ENCODE measurements at regions not wholly inside any gene's neighbourhood (a gene's known extent, or its start where the extent isn't known, plus 50 kb on each side); places are given as distances from the start of the nearest gene placed in this dataset.
A peak's percentile ranks its signal among the peaks of the same experiment; 100 is the strongest.

- ATAC-seq (no peak), DNase-seq (no peak)
- Histone ChIP-seq H3K27ac (no peak overlapping the region), H3K4me3 (no peak overlapping the region), H3K27me3 (ENCODE audit: insufficient read depth in 3 of 3, low read length in 2 of 3) (peaks cover 0 to 6% (median 0%) of the 10 kb centered on the region in 3 donors), H3K4me1 (no peaks in the 10 kb centered on the region), H3K36me3 (ENCODE audit: insufficient read depth in 1 of 2, low read depth in 1 of 2) (no peaks in the 10 kb centered on the region), H3K9me3 (peaks cover 19% of the 10 kb centered on the region)
- intact Hi-C loops (cut with DNase I): no loop called here
- no peak for TF ChIP-seq CTCF (IDR thresholded peaks at IDR 0.05)
- 88 to 93% (median 90%) methylated on average over 10 of the region's 10 CpGs for WGBS, 3 donors
These were observed 107.0 kb upstream of the MGMT start for GRCh38 chr10:129360046-129360445.

- Histone ChIP-seq H3K9me3 (peaks cover 5% of the 10 kb centered on the region), H3K27me3 (ENCODE audit: insufficient read depth in 3 of 3, low read length in 2 of 3) (peaks cover 0 to 3% (median 0%) of the 10 kb centered on the region in 3 donors), H3K4me3 (no peak overlapping the region), H3K27ac (no peak overlapping the region), H3K4me1 (no peaks in the 10 kb centered on the region), H3K36me3 (ENCODE audit: insufficient read depth in 1 of 2, low read depth in 1 of 2) (no peaks in the 10 kb centered on the region)
- no peak for TF ChIP-seq CTCF (IDR thresholded peaks at IDR 0.05)
- intact Hi-C loops (cut with DNase I): no loop called here
- 85 to 89% (median 87%) methylated on average over 18 of the region's 18 CpGs for WGBS, 3 donors
- DNase-seq: no peak
- ATAC-seq: no peak
These were observed 105.2 kb upstream of the MGMT start for GRCh38 chr10:129361676-129362376.

GRCh38 chr10:129364949-129365348 is 102.1 kb upstream of the MGMT start:
- no peaks in the 10 kb centered on the region for H3K4me1 ChIP-seq
- ATAC-seq: no peak
- H3K27ac ChIP-seq: no peak overlapping the region
- no peaks in the 10 kb centered on the region for H3K36me3 ChIP-seq (ENCODE audit: insufficient read depth in 1 of 2, low read depth in 1 of 2)
- no peak for DNase-seq
- WGBS, 3 donors: 82 to 90% (median 88%) methylated on average over 6 of the region's 6 CpGs
- H3K4me3 ChIP-seq: no peak overlapping the region
- H3K27me3 ChIP-seq (ENCODE audit: insufficient read depth in 3 of 3, low read length in 2 of 3): peaks cover 0 to 3% (median 0%) of the 10 kb centered on the region in 3 donors
- no peak for TF ChIP-seq CTCF (IDR thresholded peaks at IDR 0.05)
- H3K9me3 ChIP-seq: no peaks in the 10 kb centered on the region
- intact Hi-C loops (cut with DNase I): no loop called here

GRCh38 chr10:129365767-129366402 is 101.2 kb upstream of the MGMT start:
- Histone ChIP-seq H3K4me1 (no peaks in the 10 kb centered on the region), H3K27me3 (ENCODE audit: insufficient read depth in 3 of 3, low read length in 2 of 3) (no peaks in the 10 kb centered on the region), H3K9me3 (no peaks in the 10 kb centered on the region), H3K27ac (no peak overlapping the region), H3K36me3 (ENCODE audit: insufficient read depth in 1 of 2, low read depth in 1 of 2) (no peaks in the 10 kb centered on the region), H3K4me3 (no peak overlapping the region)
- 85 to 96% (median 89%) methylated on average over 6 of the region's 6 CpGs for WGBS, 3 donors
- TF ChIP-seq CTCF (IDR thresholded peaks at IDR 0.05): no peak
- ATAC-seq (peak in 2 of 4 donors; percentile 32 to 60), DNase-seq (no peak)
- intact Hi-C loops (cut with DNase I): no loop called here
